GOT3 (cell line): ENCODE measurements at regions not wholly inside any gene's neighbourhood (a gene's known extent, or its start where the extent isn't known, plus 50 kb on each side); places are given as distances from the start of the nearest gene placed in this dataset.

Source experiments
- DNase-seq: peaks from one replicate; lab custom pipeline; 2025; ENCODE audit warnings: mixed read lengths; lab: John Stamatoyannopoulos, UW

GRCh38 chr22:44423556-44424358 lies 74.3 kb downstream of the RTL6 start:
- no peak for DNase-seq

- no peak for DNase-seq
Measured at GRCh38 chr22:44422746-44423380, 75.2 kb downstream of the RTL6 start.

DNA sequence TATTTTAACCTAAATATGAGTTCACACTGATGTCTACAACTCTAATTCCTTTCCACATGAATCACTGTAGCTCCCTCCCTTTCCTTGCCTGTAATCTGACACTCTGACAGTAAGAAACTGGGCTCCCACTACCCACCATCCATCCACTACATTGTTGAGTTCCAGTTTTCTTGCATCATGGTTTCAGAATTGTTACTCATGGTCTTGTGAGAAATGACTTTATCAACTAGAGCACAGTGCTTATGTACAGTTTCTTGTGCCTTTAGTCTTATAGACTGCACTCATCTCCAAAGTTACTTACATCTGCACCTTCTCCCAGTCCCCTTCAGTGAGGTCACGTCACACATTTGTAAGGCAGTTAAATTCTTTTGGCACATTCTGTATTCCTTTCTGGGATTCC lies 78.6 kb downstream of the RTL6 start:
- DNase-seq = no peak

DNA sequence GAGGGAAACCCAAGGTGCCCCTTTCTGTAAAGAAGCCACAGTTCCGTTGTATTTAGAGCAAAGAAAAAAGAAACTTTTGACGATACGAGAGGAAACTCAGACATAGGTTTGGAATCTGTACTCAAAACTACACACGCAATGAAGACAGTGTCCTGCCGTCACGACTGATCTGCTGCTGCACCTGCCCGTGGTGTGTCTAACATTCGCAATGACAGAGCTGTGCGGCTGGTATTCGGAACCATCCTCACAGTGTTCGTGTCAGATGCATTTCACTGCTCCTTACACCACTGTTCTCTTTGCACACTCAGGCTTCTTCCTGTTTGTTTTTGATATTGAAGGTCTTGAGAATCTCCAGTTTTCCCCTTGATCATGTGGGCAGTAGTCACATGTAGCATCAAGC lies 84.8 kb downstream of the RTL6 start:
- no peak for DNase-seq

- no peak for DNase-seq
Measured at GRCh38 chr22:44412136-44412731, 85.8 kb downstream of the RTL6 start.

DNA sequence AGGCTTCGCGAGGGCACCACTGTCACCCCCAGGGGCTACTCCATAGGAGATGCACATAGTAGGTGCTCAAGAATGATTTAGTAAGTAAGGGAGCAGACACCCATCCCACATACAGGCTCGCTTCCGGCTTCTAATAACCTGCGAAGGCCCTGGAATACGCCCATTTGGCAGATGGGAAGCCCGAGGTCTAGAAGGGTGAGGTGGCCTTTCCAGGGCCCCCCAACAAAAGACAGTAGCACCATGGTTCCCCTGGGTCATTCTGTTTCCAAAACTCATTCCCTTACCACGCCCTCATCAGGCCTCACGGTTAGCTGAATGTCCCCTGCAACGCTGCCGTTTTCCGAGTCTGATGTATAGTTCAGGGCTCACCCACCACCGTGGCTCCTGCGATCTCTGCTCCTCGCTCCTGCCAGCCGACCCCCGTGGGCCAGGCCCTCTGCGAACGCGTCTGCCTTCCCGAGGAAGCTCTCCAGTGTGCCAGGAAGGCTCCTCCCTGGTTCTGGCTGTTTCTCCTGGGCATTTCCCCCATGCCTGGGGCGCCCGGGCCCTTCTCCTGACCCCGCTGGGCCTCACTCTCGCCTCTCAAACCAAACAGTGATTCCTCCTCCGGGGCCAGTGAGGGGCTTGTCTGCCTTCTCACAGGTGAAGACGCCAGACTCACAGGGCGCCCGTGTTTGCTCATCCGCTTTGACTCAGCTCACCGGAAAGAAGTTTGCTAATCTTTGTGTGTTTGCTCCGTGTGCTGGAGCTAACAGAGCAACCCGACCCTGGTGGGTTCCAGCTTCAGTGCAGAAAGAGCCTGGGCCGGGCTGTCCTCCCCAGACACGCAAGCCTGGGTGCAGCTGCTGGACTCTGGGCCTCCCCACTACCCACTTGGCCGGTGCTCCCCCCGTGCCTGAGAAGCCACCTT lies 86.6 kb downstream of the RTL6 start:
- DNase-seq = no peak

- DNase-seq = no peak
Measured at GRCh38 chr22:44410451-44410991, 87.5 kb downstream of the RTL6 start.

DNA sequence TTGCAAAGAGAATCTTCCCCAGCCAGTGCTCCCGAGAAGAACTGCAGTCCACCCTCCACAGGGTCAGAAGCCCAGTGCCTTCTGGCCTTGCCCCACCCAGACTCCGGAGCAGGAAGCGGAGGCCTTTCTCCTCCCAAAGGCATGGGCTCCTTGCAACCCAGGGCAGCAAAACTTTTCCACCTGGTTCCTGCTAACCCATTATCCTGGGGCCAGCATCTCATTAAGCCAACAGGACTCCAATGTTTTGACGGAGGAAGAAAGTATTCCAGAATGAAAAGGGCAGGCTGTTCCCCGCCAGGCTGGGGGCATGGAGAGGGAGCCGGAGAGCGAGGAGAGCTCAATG lies 88.1 kb downstream of the RTL6 start:
- no peak for DNase-seq

DNA sequence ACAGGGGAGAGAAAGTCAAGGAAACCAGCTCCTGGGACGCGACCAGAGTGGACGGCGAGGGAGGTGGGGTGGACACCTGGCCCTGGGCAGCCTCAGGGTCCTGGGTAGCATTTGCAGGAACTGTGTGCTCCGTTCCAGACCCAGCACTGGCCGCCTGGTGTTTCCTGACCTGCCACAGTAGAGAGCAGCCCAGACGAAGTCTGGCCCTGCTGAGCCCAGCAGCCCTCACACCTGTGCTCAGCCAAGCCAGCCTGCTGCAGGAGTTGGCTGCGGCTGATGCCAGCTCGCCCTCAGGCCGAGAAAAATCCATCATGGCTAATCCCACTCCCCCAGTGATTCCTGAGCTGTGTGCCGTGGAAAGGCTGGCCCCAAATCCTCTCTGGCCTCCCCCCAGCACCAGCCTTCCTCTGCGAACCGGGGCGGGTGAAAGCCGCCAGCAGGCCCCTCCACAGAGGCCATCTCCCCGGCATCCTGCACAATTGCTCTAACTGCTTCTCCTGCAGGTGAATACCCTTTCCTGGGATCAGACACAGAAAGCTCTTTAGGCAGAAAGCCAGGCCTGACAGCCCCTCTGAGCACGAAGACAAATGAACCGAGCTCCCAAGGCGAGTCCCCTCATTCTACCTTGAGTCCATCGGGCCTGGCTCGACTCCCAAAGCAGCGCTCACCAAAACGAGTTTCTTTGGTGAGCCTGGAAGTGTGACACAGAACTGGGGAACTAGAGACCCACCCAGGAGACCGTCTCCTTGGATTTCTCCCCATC lies 88.6 kb downstream of the RTL6 start:
- DNase-seq = no peak

- DNase-seq = no peak
Measured at GRCh38 chr22:44408829-44409192, 89.2 kb downstream of the RTL6 start.

DNA sequence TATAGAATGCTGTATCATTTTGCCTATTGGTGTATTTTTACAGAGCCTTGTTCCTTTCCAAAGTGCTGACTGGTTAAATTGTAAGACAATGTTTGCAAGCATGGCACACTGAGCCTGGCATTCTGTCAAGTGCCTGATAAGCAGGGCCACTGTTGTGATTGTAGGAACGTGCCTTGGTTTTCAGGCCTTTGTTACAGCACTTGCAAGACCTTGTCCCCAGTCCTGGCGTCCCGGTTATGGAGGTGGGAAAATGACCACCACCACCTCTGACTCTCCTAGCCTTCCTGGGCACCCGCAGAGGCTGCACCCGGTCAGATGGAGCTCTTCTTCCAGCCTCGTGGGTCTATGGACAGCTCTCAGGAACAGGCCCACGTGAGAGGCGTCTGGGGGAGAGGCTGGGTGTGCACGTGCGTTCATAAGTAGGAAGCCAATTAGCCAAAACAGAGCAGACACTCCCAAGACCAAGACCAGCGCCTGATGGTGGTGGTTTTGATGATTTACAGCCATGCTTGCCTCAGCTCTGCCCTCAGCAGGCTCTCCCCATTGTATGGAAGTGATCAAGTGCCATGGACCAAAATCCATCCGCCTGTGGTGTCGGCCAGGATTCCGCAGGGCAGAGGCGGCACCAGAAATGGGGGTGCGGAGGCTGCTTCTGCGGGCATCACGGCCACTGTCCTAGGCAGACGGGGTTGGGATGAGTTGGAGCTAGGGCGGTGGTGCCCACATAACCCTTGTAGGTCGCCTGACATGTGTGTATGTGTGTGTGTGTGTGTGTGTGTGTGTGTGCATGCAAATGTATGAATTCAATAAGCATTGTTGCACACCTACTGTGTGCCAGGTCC lies 89.8 kb downstream of the RTL6 start:
- DNase-seq = no peak

GRCh38 chr22:44407171-44407986 lies 90.7 kb downstream of the RTL6 start:
- DNase-seq = no peak

DNA sequence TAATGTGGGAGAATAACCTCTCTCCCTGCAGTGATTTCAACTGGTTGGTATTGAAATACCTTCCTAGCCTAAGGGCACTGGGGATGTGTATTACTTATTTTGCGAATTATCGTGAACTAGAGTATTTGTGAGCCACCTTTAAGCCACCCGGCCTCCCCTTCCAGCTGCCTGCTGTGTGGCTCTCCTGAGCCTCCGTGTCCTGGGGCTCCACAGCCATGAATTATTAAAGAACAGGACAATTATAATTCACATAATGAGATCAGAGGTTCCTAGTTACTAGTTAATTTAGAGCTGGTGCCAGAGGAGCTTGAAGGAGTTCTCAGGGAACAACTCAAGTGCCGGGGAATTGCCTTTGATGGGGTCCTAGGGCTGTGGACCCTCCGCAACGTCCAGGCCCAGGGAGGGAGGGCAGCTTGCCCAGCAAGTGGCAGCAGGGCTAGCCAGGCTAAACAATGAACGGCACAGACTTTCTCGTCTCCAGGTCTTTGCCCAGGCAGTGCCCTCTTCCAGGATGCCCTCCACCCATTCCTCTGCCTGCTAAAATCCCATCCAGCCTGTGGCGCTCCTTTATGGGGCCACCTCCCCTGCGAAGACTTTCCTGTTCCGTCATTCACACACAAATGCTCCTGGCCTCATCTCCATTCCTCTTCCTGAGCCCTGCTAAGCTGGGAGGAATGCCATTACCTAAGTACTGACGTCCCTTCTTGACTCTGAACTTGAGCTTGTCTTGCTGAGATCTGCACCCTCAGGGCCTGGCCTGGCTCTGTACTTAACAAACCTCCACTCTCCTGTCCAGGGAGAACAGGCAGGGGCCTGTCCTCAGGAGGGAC lies 91.5 kb downstream of the RTL6 start:
- DNase-seq = no peak

DNA sequence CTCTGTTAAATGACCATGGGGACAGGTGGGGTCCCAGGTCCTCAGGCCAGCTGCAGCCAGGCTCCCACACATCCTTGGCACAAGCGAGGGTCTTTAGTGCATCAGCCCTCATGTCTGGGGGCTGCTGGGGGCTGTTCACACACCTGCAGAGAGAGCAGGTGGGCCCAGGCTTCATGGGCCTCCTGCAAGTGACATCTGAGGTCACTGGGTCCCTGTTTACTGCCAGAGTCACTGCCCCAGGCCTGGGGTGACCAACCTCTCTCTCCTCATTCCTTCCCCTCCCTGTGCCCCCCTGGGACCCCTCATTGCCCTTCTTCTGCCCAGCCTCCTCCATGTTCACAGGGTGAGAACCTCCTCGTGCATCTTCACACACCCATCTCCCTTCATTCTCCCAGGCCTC lies 92.4 kb downstream of the RTL6 start:
- DNase-seq = no peak

DNA sequence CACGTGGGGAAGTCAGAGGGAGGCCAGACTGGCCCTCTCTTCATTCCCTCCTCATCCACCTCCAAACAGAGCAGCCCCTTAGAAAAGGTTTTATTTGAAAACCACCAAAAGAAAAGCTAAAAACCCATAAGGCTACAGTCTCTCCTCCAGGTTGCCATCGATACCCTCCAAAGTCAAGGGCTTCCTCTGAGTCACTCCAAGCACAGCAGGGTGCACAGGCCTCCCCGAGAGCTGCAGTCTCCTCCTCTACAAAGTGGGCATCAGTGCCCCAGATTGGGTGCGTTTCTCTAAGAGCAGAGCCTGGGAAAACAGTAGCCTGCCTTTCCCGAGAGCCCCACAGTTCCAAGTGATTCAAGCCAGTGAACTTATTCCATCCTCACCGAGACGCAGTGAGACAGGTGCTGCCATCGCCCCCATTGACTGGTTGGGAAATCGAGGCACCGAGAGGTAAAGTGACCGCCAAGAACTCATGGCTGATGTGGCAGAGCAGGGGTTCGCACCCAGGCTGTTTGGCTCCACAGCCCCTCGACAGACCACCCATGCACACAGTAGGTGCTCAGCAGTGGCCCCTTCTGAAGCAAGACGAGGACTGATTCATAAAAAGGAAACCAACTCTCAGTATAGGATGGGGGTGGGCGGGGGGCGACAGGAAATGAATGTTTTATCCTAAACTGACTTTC lies 91.7 kb upstream of the SHISAL1 start:
- no peak for DNase-seq

DNA sequence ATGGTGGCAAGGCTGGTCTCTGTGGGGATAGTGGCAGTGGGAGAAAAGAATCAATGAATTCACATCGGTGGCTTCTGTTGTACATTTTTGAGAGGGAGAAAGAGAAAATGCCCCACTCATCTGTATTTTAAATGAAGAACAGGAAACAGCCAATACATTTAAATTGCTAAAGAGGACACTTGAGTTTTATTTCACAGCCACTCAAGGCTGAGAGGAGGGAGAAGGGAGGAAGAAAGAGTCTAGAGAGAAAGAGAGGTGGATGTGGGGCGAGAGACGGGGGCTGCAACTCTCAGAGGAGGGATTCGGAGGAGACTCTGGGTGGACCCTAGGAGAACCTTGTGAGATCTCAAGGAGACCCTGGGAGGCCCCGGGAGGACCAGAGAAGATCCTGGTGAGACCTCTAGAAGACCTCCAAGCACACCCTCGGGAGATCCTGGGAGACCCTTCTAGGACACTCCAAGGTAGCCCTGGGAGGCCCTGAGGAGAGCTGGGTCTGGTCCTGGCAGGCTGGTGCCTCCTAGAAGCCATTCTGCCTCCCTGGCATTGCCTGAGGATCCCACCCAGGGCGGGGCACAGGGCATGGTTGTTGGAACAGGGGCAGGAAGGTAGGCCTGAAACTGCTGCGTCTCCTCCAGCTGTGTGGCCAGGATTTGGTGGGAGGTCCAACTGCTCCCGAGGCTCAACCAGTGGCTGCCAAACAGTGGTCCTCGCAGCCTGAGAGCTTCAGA lies 91.0 kb upstream of the SHISAL1 start:
- DNase-seq = no peak

DNA sequence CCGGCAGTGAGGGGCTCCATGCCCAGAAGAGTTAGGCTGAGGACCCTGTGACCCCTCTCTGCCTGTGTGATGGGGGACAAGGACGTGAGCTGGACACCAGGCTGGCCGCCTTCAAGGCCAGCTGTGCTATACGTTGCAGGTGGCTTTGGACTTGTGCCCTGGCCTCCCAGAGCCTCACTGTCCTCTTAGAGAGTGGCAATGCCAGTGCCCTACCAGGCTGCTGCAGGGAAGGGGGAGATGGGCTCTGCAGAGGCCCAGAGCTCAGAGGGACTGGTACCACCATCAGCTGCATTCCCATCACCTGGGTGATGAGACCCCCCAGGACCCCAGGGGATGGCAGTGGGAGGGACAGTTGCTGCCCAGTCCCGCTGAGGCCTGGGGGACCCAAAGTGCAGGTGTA lies 90.4 kb upstream of the SHISAL1 start:
- no peak for DNase-seq
